HEK293 (cell line): ENCODE measurements at regions not wholly inside any gene's neighbourhood (a gene's known extent, or its start where the extent isn't known, plus 50 kb on each side); places are given as distances from the start of the nearest gene placed in this dataset.
"Not testable (repeated sequence)": the region's sequence is repeated elsewhere in the genome, so short reads cannot be mapped to it uniquely, and the experiment has no call there.

Experiments
- HOXA7 ChIP-seq: sonication (generic); formaldehyde crosslinking; IDR thresholded peaks from 2 replicates; pipeline ENCODE4 v1.8.1; 2022; ENCODE audit warnings: missing genetic modification reagents, borderline replicate concordance
- ZNF626 ChIP-seq: fragments of 450-650 bp; sonication (Bioruptor Pico); formaldehyde crosslinking; IDR thresholded peaks from 2 replicates; pipeline ENCODE4 v1.5.1; 2018; ENCODE audit warnings: missing biosample characterization, missing genetic modification characterization, inconsistent platforms
- TF ChIP-seq, protein P1 (sequence below): fragments of 450-650 bp; formaldehyde crosslinking; IDR thresholded peaks from 2 replicates; pipeline ENCODE4 v1.5.1; 2016; ENCODE audit warnings: missing biosample characterization, missing genetic modification characterization

DNA sequence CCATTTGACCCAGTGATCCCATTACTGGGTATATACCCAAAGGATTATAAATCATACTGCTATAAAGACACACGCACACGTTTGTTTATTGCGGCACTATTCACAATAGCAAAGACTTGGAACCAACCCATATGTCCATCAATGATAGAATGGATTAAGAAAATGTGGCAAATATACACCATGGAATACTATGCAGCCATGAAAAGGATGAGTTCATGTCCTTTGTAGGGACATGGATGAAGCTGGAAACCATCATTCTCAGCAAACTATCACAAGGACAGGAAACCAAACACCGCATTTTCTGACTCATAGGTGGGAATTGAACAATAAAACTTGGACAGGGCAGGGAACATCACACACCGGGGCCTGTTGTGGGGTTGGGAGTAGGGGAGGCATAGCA is 213.9 kb downstream of the S1PR1 start:
- not testable (repeated sequence) for TF ChIP-seq HOXA7; ZNF626 (tag by site-specific recombination)
- TF ChIP-seq, protein P1, sequence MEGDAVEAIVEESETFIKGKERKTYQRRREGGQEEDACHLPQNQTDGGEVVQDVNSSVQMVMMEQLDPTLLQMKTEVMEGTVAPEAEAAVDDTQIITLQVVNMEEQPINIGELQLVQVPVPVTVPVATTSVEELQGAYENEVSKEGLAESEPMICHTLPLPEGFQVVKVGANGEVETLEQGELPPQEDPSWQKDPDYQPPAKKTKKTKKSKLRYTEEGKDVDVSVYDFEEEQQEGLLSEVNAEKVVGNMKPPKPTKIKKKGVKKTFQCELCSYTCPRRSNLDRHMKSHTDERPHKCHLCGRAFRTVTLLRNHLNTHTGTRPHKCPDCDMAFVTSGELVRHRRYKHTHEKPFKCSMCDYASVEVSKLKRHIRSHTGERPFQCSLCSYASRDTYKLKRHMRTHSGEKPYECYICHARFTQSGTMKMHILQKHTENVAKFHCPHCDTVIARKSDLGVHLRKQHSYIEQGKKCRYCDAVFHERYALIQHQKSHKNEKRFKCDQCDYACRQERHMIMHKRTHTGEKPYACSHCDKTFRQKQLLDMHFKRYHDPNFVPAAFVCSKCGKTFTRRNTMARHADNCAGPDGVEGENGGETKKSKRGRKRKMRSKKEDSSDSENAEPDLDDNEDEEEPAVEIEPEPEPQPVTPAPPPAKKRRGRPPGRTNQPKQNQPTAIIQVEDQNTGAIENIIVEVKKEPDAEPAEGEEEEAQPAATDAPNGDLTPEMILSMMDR (tag by site-specific recombination) = not testable (repeated sequence)
